ENCODE measurements at regions not wholly inside any gene's neighbourhood (a gene's known extent, or its start where the extent isn't known, plus 50 kb on each side); places are given as distances from the start of the nearest gene placed in this dataset.
A peak's percentile ranks its signal among the peaks of the same experiment; 100 is the strongest.

GRCh38 chr2:35035883-35036282 is 1319.7 kb upstream of the CRIM1 start:
- Histone ChIP-seq H3K27me3 (replicated peaks; ENCODE audit: control insufficient read depth, insufficient read depth, low read length) (no peaks in the 10 kb centered on the region), H3K9me3 (no peaks in the 10 kb centered on the region), H3K36me3 (ENCODE audit: control insufficient read depth, insufficient read depth, low read length) (no peaks in the 10 kb centered on the region), H3K4me1 (no peaks in the 10 kb centered on the region), H3K4me3 (ENCODE audit: low read depth, low read length) (no peak overlapping the region)
- intact Hi-C loops (cut with micrococcal nuclease; ENCODE audit: unreplicated experiment), result loop anchor here (1.0 kb wide), 2 partner anchors 78 to 374 kb away; no protein-coding TSS in a partner anchor
- POLR2A ChIA-PET, result no interaction called here
- no peaks in the 10 kb centered on the region for H3K9me3 Mint-ChIP-seq (ENCODE audit: unreplicated experiment)
- peaks cover 5% of the 10 kb centered on the region for H3K27me3 Mint-ChIP-seq (ENCODE audit: insufficient read depth, unreplicated experiment)
- H3K4me3 Mint-ChIP-seq (ENCODE audit: unreplicated experiment), result no peak overlapping the region
- peak in 1 of 2 experiments; percentile 13 for DNase-seq
- no peaks in the 10 kb centered on the region for H3K4me1 Mint-ChIP-seq (ENCODE audit: low read depth, unreplicated experiment)
- no TSS peak for BruUV-seq (replicated peaks)
- peak; percentile 22 to 26 for TF ChIP-seq CTCF (IDR thresholded peaks at IDR 0.05; ENCODE audit: insufficient read depth in 1 of 2, low read depth in 1 of 2, low read length in 1 of 2, severe bottlenecking in 1 of 2, unreplicated experiment in 1 of 2)
- no peaks in the 10 kb centered on the region for H3K36me3 Mint-ChIP-seq (ENCODE audit: insufficient read depth, unreplicated experiment)
- CTCF ChIA-PET, result no interaction called here
- H3K27ac Mint-ChIP-seq (ENCODE audit: unreplicated experiment), result no peak overlapping the region

GRCh38 chr2:35033748-35034147 is 1321.8 kb upstream of the CRIM1 start:
- Mint-ChIP-seq H3K4me1 (ENCODE audit: low read depth, unreplicated experiment) (no peaks in the 10 kb centered on the region), H3K36me3 (ENCODE audit: insufficient read depth, unreplicated experiment) (no peaks in the 10 kb centered on the region), H3K27ac (ENCODE audit: unreplicated experiment) (no peak overlapping the region), H3K9me3 (ENCODE audit: unreplicated experiment) (no peaks in the 10 kb centered on the region), H3K4me3 (ENCODE audit: unreplicated experiment) (no peak overlapping the region), H3K27me3 (ENCODE audit: insufficient read depth, unreplicated experiment) (peaks cover 5% of the 10 kb centered on the region)
- no peak for DNase-seq
- Histone ChIP-seq H3K27me3 (replicated peaks; ENCODE audit: control insufficient read depth, insufficient read depth, low read length) (no peaks in the 10 kb centered on the region), H3K4me3 (ENCODE audit: low read depth, low read length) (no peak overlapping the region), H3K36me3 (ENCODE audit: control insufficient read depth, insufficient read depth, low read length) (no peaks in the 10 kb centered on the region), H3K9me3 (no peaks in the 10 kb centered on the region), H3K4me1 (no peaks in the 10 kb centered on the region)
- ChIA-PET POLR2A (no interaction called here), CTCF (no interaction called here)
- no peak for TF ChIP-seq CTCF (IDR thresholded peaks at IDR 0.05; ENCODE audit: insufficient read depth in 1 of 2, low read depth in 1 of 2, low read length in 1 of 2, severe bottlenecking in 1 of 2, unreplicated experiment in 1 of 2)
- no TSS peak for BruUV-seq (replicated peaks)
- intact Hi-C loops (cut with micrococcal nuclease; ENCODE audit: unreplicated experiment), result no loop called here

GRCh38 chr2:35023545-35023944 is 1332.0 kb upstream of the CRIM1 start:
- BruUV-seq (replicated peaks), result no TSS peak
- intact Hi-C loops (cut with micrococcal nuclease; ENCODE audit: unreplicated experiment), result no loop called here
- CTCF ChIA-PET, result no interaction called here
- H3K4me1 Mint-ChIP-seq (ENCODE audit: low read depth, unreplicated experiment), result no peaks in the 10 kb centered on the region
- H3K27me3 Mint-ChIP-seq (ENCODE audit: insufficient read depth, unreplicated experiment), result no peaks in the 10 kb centered on the region
- TF ChIP-seq CTCF (IDR thresholded peaks at IDR 0.05; ENCODE audit: insufficient read depth in 1 of 2, low read depth in 1 of 2, low read length in 1 of 2, severe bottlenecking in 1 of 2, unreplicated experiment in 1 of 2), result no peak
- Histone ChIP-seq H3K27me3 (replicated peaks; ENCODE audit: control insufficient read depth, insufficient read depth, low read length) (no peaks in the 10 kb centered on the region), H3K4me3 (ENCODE audit: low read depth, low read length) (no peak overlapping the region), H3K4me1 (no peaks in the 10 kb centered on the region), H3K9me3 (no peaks in the 10 kb centered on the region), H3K36me3 (ENCODE audit: control insufficient read depth, insufficient read depth, low read length) (no peaks in the 10 kb centered on the region)
- POLR2A ChIA-PET, result no interaction called here
- no peak overlapping the region for H3K27ac Mint-ChIP-seq (ENCODE audit: unreplicated experiment)
- H3K4me3 Mint-ChIP-seq (ENCODE audit: unreplicated experiment), result no peak overlapping the region
- peaks cover 5% of the 10 kb centered on the region for H3K36me3 Mint-ChIP-seq (ENCODE audit: insufficient read depth, unreplicated experiment)
- DNase-seq, result no peak
- H3K9me3 Mint-ChIP-seq (ENCODE audit: unreplicated experiment), result no peaks in the 10 kb centered on the region

All from Caco-2 (cell line).